ENCODE measurements at regions not wholly inside any gene's neighbourhood (a gene's known extent, or its start where the extent isn't known, plus 50 kb on each side); places are given as distances from the start of the nearest gene placed in this dataset.

DNA sequence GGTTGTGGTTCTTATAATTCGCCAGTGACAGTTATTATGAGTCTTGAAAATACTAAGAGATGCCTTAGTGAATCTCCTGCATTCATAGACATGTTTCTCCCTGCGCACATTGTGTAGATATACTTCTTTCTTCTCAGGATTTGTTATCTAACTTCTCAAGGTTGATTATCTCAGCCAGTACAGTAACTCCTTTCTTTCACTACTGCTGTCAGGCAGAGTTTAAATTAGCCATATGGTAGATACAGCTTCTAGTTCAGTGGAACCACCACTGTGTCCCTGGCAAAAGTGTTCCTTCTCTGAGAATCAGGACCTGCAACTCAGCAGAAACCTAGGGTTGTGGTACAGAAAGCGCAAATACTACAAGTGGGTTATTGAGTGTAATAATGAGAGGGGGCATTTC lies 175.0 kb upstream of the SGO1 start:
- no peak for DNase-seq (ENCODE audit: extremely low read depth, low read depth)
- TF ChIP-seq, protein P1, sequence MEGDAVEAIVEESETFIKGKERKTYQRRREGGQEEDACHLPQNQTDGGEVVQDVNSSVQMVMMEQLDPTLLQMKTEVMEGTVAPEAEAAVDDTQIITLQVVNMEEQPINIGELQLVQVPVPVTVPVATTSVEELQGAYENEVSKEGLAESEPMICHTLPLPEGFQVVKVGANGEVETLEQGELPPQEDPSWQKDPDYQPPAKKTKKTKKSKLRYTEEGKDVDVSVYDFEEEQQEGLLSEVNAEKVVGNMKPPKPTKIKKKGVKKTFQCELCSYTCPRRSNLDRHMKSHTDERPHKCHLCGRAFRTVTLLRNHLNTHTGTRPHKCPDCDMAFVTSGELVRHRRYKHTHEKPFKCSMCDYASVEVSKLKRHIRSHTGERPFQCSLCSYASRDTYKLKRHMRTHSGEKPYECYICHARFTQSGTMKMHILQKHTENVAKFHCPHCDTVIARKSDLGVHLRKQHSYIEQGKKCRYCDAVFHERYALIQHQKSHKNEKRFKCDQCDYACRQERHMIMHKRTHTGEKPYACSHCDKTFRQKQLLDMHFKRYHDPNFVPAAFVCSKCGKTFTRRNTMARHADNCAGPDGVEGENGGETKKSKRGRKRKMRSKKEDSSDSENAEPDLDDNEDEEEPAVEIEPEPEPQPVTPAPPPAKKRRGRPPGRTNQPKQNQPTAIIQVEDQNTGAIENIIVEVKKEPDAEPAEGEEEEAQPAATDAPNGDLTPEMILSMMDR (IDR thresholded peaks at IDR 0.05; ENCODE audit: low read depth, low read length, missing control alignments), result no peak
- H3K4me3 ChIP-seq (replicated peaks; ENCODE audit: low read depth, low read length), result no peak overlapping the region

DNA sequence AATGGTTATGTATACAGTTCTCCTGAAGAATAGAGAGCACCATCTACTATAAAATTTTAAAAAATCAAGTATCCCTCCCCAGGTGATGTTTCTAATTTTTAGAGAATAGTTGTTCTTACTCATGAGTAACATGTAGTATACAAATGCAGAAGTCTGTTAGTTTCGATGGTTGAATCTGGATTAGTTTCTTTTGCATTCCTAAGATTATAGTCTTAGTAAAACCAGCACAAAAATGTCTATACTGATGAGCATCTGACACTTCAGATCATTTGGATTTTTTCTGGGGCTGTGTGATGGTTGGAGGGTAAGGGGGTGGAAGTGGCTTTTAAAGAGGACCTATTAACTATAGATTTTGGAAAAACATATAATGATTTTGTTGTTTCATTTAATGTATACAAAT lies 167.3 kb upstream of the SGO1 start:
- DNase-seq (ENCODE audit: extremely low read depth, low read depth), result no peak
- TF ChIP-seq, protein P1 (IDR thresholded peaks at IDR 0.05; ENCODE audit: low read depth, low read length, missing control alignments), result no peak
- no peak overlapping the region for H3K4me3 ChIP-seq (replicated peaks; ENCODE audit: low read depth, low read length)

DNA sequence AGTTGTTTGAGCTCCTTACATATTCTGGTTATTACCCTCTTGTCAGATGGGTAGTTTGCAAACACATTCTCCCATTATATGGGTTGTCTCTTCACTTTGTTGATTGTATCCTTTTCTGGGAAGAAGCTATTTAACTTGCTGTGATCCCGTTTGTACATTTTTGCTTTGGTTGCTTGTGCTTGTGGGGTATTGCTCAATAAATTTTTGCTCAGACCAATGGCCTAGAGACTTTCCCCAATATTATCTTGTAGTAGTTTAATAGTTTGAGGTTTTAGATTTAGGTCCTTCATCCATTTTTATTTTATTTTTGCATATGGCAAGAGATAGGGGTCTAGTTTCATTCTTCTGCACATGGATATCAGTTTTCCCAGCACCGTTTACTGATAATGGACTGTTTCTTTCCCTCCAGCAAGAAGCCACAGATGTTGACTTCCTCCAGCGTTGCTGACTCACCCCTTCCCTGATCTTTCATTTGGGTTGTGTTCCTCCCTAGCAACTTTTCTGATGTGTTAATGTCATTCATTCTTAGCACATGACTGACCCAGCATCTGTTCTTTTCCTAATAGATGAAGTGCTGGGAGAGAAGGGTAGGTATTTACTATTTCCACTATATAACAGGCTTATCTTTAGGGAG lies 166.7 kb upstream of the SGO1 start:
- no peak for DNase-seq (ENCODE audit: extremely low read depth, low read depth)
- no peak overlapping the region for H3K4me3 ChIP-seq (replicated peaks; ENCODE audit: low read depth, low read length)
- TF ChIP-seq, protein P1 (IDR thresholded peaks at IDR 0.05; ENCODE audit: low read depth, low read length, missing control alignments), result no peak

DNA sequence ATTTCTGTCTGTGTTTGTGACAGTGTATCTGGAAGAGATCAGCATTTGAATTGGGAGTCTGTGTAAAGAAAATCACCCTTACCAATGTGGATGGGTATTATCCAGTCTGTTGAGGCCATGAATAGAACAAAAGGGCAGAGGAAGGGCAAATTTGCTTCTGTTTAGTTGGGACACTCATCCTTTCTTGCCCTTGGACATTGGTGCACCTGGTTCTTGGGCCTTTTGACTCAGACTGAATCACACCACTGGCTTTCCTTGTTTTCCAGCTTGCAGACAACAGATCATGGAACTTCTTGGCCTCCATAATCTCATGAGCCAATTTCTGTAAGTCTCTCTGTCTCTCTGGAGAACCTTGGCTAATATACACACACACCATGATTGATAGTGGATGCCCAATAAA lies 164.4 kb upstream of the SGO1 start:
- no peak overlapping the region for H3K4me3 ChIP-seq (replicated peaks; ENCODE audit: low read depth, low read length)
- TF ChIP-seq, protein P1 (IDR thresholded peaks at IDR 0.05; ENCODE audit: low read depth, low read length, missing control alignments), result no peak
- no peak for DNase-seq (ENCODE audit: extremely low read depth, low read depth)

DNA sequence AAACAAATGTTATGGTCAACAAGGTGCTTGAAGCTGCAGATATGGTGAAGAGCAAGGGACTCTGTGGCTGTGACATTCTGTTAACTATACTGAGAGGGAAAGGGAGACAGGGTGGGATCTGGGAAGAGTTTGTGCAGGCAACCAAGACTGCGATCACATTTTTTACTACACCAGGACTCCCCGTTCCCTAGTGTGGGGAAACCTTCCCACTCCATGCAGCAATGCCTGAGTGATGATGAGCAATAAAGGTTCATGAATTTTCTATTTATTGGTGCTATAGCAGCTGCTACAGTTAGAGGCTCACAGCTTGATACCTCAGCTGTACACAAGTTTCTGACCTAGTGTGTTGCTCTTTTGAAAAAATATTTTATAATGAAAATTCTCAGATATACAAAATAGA lies 160.9 kb upstream of the SGO1 start:
- DNase-seq (ENCODE audit: extremely low read depth, low read depth), result no peak
- no peak overlapping the region for H3K4me3 ChIP-seq (replicated peaks; ENCODE audit: low read depth, low read length)
- TF ChIP-seq, protein P1 (IDR thresholded peaks at IDR 0.05; ENCODE audit: low read depth, low read length, missing control alignments), result no peak

DNA sequence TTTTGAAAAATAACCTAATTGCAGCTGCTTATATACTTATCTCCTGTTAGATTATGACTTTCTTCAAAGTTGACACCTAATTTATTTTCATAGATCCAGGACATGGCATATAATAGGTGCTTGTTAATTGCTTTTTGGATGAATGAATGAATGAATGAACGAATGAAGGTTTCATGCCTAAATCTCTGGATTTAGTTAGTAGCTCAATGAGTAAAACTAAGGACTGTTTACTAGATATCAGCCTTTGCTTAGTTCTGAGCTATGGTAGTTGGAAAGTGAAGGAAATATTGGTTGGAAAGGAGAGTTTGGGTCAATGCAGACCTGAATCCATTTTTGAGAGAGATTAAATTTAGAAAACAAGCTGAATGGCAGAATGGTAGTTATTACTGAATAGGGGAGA lies 160.4 kb upstream of the SGO1 start:
- DNase-seq (ENCODE audit: extremely low read depth, low read depth), result no peak
- H3K4me3 ChIP-seq (replicated peaks; ENCODE audit: low read depth, low read length), result no peak overlapping the region
- TF ChIP-seq, protein P1 (IDR thresholded peaks at IDR 0.05; ENCODE audit: low read depth, low read length, missing control alignments), result no peak

DNA sequence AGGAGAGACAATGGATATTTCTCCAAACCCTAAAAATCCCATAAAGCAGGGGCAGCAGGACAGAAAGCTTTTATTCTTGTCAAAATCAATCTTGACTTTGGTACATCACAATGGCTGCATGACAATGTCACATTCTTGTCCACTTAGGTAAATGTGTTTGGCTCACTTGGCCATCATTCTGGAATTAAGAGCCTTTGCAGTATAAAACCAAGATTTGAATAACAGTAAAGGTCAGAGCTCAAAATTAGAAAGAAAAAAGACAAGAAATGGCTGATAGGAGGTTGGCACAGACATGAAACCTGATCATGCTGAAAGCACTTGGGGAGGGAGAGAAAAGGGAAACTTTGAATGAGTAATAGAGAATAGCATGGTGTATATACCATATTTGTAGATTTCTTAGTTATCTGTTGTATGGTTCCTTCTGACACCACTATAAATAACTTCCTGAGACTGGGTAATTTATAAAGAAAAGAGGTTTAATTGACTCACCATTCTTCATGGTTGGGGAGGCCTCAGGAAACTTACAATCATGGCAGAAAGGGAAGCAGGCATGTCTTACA lies 158.5 kb upstream of the SGO1 start:
- TF ChIP-seq, protein P1 (IDR thresholded peaks at IDR 0.05; ENCODE audit: low read depth, low read length, missing control alignments), result no peak
- H3K4me3 ChIP-seq (replicated peaks; ENCODE audit: low read depth, low read length), result no peak overlapping the region
- no peak for DNase-seq (ENCODE audit: extremely low read depth, low read depth)

Data from HFF-Myc (cell line).